NB4 (cell line): ENCODE measurements at regions not wholly inside any gene's neighbourhood (a gene's known extent, or its start where the extent isn't known, plus 50 kb on each side); places are given as distances from the start of the nearest gene placed in this dataset.

ENCODE experiments used
- DNase-seq: peaks from one replicate; pipeline ENCODE4 v3.0.0; 2010; ENCODE audit warnings: low read depth
- H3K4me3 ChIP-seq: one replicate; pipeline ENCODE4 v1.5.1; 2011; ENCODE audit warnings: mild to moderate bottlenecking, low read depth, low read length, moderate library complexity
- MYC ChIP-seq: IDR thresholded peaks from 2 replicates; pipeline ENCODE4 v1.6.1; 2011; ENCODE audit warnings: low read depth, low read length
- POLR2A ChIP-seq: IDR thresholded peaks from 2 replicates; pipeline ENCODE4 v1.6.1; 2011; ENCODE audit warnings: mild to moderate bottlenecking; ENCODE audit not compliant: insufficient read length; ENCODE audit errors: extremely low read depth
- TF ChIP-seq, protein P1 (sequence below): IDR thresholded peaks from 2 replicates; pipeline ENCODE4 v1.6.1; 2011; ENCODE audit warnings: low read depth, low read length
- TF ChIP-seq, protein P2 (sequence below): IDR thresholded peaks from one replicate; pipeline ENCODE4 v1.5.1; 2012; ENCODE audit warnings: low read depth, low read length

DNA sequence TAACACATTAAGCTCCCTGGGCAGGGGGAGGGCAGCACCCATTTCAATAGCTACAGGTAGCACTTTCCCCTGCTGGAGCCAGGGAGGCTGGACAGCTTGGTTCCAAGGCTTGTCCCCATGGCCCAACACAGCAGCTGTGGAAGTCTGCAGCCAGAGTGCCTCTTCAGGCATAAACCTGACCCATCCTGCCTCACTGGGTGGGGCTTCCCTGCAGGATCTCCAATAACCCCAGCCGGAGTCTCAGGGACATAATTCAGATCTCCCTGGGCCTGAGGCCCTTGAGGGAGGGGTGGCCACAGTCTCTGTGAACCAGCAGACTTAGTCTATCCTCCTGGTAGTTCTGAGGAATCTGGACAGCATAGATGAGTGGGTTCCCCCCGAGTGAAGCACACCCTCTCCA, 1001.9 kb upstream of the CHAC2 start:
- no peak overlapping the region for H3K4me3 ChIP-seq
- TF ChIP-seq, protein P1, sequence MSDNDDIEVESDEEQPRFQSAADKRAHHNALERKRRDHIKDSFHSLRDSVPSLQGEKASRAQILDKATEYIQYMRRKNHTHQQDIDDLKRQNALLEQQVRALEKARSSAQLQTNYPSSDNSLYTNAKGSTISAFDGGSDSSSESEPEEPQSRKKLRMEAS = no peak
- TF ChIP-seq, protein P2, sequence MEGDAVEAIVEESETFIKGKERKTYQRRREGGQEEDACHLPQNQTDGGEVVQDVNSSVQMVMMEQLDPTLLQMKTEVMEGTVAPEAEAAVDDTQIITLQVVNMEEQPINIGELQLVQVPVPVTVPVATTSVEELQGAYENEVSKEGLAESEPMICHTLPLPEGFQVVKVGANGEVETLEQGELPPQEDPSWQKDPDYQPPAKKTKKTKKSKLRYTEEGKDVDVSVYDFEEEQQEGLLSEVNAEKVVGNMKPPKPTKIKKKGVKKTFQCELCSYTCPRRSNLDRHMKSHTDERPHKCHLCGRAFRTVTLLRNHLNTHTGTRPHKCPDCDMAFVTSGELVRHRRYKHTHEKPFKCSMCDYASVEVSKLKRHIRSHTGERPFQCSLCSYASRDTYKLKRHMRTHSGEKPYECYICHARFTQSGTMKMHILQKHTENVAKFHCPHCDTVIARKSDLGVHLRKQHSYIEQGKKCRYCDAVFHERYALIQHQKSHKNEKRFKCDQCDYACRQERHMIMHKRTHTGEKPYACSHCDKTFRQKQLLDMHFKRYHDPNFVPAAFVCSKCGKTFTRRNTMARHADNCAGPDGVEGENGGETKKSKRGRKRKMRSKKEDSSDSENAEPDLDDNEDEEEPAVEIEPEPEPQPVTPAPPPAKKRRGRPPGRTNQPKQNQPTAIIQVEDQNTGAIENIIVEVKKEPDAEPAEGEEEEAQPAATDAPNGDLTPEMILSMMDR = no peak
- TF ChIP-seq POLR2A = no peak
- TF ChIP-seq MYC = no peak
- no peak for DNase-seq

DNA sequence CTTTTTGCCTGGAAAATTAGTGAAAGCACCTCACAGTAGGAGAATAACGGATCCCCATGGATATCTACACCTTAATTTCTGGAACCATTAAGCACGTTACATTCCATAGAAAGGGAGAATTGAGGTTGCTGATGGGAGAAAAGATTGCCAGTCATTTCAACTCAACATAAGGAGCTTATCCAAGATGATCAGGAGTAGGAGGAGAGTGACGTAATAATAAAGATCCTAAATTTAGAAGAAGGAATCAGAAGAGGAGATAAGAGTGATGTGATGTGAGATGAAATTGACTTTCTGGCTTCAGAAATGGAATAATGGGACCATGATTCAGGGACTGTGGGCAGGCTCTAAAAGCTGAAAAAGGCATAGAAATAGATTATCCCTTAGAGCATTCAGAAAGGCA, 1017.8 kb upstream of the CHAC2 start:
- TF ChIP-seq, protein P1 = no peak
- no peak for TF ChIP-seq POLR2A
- TF ChIP-seq, protein P2 = no peak
- no peak for TF ChIP-seq MYC
- no peak for DNase-seq
- H3K4me3 ChIP-seq = no peak overlapping the region

DNA sequence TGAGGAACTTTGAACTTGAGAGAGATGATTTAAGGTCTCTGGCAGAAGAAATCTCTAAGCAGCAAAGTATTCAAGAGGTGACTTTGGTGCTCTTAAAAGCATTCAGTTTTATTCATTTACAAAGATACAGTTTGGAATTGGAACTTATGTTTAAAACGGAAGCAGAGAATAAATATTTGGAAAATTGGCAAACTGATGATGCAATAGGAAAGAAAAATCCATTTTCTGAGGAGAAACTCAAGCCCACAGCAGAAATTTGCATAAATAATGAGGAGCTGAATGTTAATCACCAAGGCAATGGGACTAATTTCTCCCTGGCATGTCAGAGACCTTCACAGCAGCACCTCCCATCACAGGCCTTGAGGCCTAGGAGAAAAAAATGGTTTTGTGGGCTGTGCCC, 1022.5 kb upstream of the CHAC2 start:
- TF ChIP-seq, protein P2 = no peak
- TF ChIP-seq MYC (no peak), POLR2A (no peak)
- TF ChIP-seq, protein P1 = no peak
- DNase-seq = no peak
- H3K4me3 ChIP-seq = no peak overlapping the region

DNA sequence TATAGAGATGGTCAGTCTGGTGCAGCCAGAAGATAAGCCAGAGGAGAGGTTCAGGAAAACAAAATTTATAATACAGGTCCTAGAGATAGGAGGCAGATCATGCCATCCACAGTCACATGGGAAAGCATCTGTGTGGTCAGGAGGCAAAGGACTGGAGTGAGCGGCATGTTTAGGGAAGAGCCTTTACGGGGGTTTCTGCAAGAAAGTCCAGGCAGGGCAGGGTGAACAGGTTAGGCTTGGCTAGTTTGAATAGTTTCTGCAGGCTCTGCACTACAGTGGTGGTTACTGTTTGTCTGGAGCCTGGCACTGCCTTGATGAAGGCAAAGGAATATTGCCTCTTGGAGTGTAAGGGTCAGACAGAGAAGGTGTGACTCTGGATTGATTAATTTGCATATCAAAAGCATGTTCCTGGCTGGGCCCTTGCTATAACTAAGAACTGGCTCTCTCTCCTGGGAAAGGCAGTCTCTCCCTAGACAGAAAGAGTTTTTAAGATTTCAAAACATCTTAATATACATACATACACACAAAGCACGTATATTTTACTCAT, 1034.7 kb upstream of the CHAC2 start:
- no peak for TF ChIP-seq MYC
- TF ChIP-seq, protein P1 = no peak
- no peak for TF ChIP-seq POLR2A
- TF ChIP-seq, protein P2 = no peak
- no peak for DNase-seq
- H3K4me3 ChIP-seq = no peak overlapping the region

DNA sequence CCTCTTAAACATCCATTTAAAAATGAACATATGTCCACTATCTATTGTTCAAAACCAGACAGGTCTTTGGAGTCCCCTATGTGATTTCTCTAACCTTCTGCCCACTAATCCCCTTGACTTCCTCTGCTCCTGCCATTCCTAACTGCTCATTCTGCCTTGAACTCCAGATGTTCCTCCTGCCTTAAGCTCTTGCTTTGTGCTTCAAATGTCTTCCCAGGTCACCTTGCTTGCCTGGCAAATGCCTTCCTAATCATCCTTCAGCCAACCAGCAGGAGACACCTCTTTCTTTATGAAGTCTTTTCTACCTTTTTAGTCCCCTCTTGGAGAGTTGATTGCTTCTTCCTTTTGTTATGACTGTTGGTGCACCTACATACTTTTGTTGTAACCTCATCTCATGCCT, 1043.0 kb upstream of the CHAC2 start:
- no peak for DNase-seq
- no peak overlapping the region for H3K4me3 ChIP-seq
- TF ChIP-seq, protein P1 = no peak
- TF ChIP-seq POLR2A = no peak
- TF ChIP-seq MYC = no peak
- TF ChIP-seq, protein P2 = no peak

DNA sequence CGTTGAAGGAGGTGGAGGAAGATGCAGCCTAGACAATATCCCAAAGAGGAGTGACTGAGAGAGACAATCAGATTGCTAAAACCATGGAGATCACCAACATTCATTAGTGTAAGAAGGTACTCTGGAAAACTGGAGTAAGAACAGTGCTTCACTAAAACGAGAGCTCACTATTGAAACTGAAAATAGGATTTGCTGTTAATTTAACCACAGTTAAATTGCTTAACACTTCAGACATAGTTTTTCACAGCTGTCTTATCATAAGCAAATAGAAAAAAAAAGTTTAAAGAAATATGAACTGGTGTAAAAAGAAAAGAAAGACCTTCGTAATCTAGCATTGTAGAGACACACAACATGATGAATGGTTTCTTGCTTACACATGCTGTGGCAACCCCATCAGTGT, 1049.8 kb upstream of the CHAC2 start:
- no peak overlapping the region for H3K4me3 ChIP-seq
- no peak for DNase-seq
- TF ChIP-seq, protein P2 = no peak
- TF ChIP-seq, protein P1 = no peak
- no peak for TF ChIP-seq MYC
- TF ChIP-seq POLR2A = no peak
